ENCODE measurements at regions not wholly inside any gene's neighbourhood (a gene's known extent, or its start where the extent isn't known, plus 50 kb on each side); places are given as distances from the start of the nearest gene placed in this dataset.

DNA sequence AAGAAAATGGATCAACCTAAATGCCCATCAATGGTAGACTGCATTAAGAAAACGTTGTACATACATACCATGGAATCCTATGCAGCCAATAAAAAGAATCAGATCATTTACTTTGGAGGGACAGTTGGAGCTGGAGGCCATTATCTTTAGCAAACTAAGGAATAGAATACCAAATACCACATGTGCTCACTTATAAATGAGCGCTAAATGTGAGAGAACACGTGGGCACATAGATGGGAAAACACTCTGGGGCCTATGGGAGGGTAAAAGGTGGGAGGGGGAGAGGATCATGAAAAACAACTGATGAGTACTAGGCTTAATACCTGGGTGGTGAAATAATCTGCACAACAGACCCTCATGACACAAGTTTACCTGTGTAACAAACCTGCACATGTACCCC, 1729.9 kb upstream of the PCDH10 start:
- FAIRE-seq (no peak), ATAC-seq (no peak), DNase-seq (no peak)
- Histone ChIP-seq H3K4me1 (no peaks in the 10 kb centered on the region), H3K9me3 (no peaks in the 10 kb centered on the region), H3K27me3 (no peaks in the 10 kb centered on the region), H3K36me3 (no peaks in the 10 kb centered on the region), H3K4me3 (no peak overlapping the region), H3K27ac (no peak overlapping the region)
- TF ChIP-seq, protein P1, sequence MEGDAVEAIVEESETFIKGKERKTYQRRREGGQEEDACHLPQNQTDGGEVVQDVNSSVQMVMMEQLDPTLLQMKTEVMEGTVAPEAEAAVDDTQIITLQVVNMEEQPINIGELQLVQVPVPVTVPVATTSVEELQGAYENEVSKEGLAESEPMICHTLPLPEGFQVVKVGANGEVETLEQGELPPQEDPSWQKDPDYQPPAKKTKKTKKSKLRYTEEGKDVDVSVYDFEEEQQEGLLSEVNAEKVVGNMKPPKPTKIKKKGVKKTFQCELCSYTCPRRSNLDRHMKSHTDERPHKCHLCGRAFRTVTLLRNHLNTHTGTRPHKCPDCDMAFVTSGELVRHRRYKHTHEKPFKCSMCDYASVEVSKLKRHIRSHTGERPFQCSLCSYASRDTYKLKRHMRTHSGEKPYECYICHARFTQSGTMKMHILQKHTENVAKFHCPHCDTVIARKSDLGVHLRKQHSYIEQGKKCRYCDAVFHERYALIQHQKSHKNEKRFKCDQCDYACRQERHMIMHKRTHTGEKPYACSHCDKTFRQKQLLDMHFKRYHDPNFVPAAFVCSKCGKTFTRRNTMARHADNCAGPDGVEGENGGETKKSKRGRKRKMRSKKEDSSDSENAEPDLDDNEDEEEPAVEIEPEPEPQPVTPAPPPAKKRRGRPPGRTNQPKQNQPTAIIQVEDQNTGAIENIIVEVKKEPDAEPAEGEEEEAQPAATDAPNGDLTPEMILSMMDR (IDR thresholded peaks at IDR 0.05): no peak
- intact Hi-C loops (cut with DNase I): no loop called here
- WGBS, 2 donors: 50 to 63% methylated on average over 3 of the region's 3 CpGs

DNA sequence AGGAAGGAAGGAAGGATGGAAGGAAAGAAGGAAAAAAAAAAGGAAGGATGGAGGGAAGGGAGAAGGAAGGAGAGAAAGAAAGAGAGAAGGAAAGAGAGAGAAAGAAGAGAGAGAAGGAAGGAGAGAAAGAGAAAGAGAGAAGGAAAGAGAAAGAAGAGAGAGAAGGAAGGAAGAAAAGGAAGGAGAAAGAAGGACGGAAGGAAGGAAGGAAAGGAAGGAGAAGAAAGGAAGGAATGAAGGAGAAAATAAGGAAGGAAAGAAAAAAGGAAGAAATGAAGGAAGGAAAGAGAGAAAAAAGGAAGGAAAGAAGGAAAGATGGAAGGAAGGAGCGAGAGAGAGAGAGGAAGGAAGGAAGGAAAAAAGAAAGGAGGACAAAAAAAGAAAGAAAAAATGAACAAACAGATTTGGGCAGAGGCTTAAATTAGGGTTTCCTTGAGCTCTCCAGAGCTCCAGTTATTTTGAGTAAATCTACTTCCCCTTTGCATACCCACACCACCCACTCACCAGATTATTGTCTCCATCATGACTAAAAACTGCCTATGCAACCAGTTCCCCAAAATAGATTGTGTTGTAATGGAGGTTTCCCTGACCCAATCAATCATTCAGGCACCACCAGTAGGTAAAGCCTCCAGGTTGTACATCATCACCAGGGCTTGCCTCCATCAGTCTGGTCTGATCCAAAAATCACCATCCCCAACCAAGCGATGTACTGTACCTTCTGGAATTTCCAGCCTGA, 1722.9 kb upstream of the PCDH10 start:
- no peaks in the 10 kb centered on the region for H3K27me3 ChIP-seq
- intact Hi-C loops (cut with DNase I): no loop called here
- 83 to 92% methylated on average over 3 of the region's 3 CpGs for WGBS, 2 donors
- H3K9me3 ChIP-seq: no peaks in the 10 kb centered on the region
- H3K4me3 ChIP-seq: no peak overlapping the region
- no peak for ATAC-seq
- TF ChIP-seq, protein P1 (IDR thresholded peaks at IDR 0.05): no peak
- no peak overlapping the region for H3K27ac ChIP-seq
- no peaks in the 10 kb centered on the region for H3K4me1 ChIP-seq
- no peak for FAIRE-seq
- DNase-seq: no peak
- no peaks in the 10 kb centered on the region for H3K36me3 ChIP-seq

DNA sequence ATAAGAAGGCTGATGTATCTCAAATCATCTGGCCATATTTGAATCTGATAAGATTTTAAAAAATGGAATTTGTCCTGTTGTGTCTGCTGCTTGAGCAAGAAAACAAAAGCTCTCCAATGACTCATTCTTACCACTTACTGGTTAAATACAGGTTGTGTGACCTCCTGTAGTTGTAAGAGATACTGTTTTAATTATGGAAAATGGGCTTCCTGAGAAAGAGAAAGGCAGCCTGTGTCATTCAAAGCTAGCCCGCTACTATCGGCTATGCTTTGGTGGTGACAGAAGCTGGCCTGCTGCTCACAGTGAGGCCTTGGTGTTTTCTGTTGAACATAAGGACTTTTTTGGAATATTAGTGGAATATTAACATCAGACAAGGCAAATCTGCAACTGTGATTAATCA, 1722.1 kb upstream of the PCDH10 start:
- no peak for FAIRE-seq
- Histone ChIP-seq H3K27ac (no peak overlapping the region), H3K27me3 (no peaks in the 10 kb centered on the region), H3K36me3 (no peaks in the 10 kb centered on the region), H3K4me1 (no peaks in the 10 kb centered on the region), H3K9me3 (no peaks in the 10 kb centered on the region), H3K4me3 (no peak overlapping the region)
- 85 to 92% methylated on average over 2 of the region's 2 CpGs for WGBS, 2 donors
- intact Hi-C loops (cut with DNase I): no loop called here
- DNase-seq: no peak
- ATAC-seq: no peak
- TF ChIP-seq, protein P1 (IDR thresholded peaks at IDR 0.05): no peak

DNA sequence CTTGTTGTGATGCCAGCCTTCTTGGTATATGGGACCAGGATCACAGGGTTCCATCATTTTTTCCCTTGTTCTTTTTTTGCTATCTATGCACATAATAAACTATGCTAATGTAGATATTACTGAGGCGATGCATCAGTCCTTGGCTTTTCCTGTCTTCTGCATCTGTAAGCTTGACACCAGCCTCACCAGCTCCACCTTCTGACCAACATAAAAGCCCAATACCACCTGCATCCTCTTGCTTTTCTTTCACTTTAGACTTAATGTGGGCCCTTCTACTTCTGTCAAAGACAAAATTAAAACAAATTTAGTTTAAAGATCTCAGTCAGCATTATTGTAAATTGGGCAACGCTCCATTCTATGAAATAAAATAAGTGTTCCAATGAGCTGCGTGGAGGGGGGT, 1718.8 kb upstream of the PCDH10 start:
- FAIRE-seq: no peak
- no peaks in the 10 kb centered on the region for H3K36me3 ChIP-seq
- H3K4me1 ChIP-seq: no peaks in the 10 kb centered on the region
- 36% methylated on average over 3 of the region's 3 CpGs for WGBS, 2 donors
- no peak overlapping the region for H3K27ac ChIP-seq
- H3K4me3 ChIP-seq: no peak overlapping the region
- no peaks in the 10 kb centered on the region for H3K9me3 ChIP-seq
- intact Hi-C loops (cut with DNase I): no loop called here
- TF ChIP-seq, protein P1 (IDR thresholded peaks at IDR 0.05): no peak
- no peaks in the 10 kb centered on the region for H3K27me3 ChIP-seq
- ATAC-seq: peak in 1 of 4 donors; percentile 52
- peak in 1 of 6 donors; percentile 9 for DNase-seq

DNA sequence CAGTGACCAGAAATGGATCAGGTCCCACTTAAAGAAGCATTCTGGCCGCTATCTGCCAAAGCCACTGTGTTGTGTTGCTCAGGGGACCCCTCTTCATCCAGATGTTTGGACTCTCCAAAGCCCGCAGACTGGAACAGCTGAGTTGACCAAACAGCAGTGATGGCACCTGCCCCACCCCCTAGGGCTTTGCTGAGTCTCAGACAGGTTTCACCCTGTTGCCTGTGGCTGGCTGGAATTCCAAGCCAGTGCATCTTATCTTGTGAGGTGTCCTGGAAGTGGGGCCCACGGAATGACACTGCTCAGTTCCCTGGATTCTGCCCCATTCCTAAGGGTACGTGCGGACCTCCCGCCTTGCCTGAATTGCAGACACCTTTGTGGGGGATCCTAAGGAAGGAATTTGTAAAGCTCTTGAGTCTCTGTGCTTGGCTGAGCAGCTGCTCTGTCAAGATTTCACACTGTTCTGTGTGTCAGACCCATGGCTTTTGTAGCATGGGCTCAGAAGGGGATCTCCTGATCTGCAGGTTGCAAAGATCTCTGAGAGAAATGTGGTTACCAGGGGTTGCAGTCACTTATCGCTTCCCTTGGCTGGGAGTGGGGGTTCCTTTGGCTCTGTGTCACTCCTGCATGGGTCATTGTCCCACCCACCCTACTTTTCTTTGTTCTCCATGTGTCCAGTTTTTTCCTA, 1707.9 kb upstream of the PCDH10 start:
- DNase-seq (peak in 1 of 6 donors; percentile 28), ATAC-seq (no peak), FAIRE-seq (no peak)
- Histone ChIP-seq H3K9me3 (no peaks in the 10 kb centered on the region), H3K27me3 (no peaks in the 10 kb centered on the region), H3K4me1 (no peaks in the 10 kb centered on the region), H3K27ac (no peak overlapping the region), H3K36me3 (no peaks in the 10 kb centered on the region), H3K4me3 (no peak overlapping the region)
- intact Hi-C loops (cut with DNase I): no loop called here
- WGBS, 2 donors: 78 to 87% methylated on average over 7 of the region's 7 CpGs
- TF ChIP-seq, protein P1 (IDR thresholded peaks at IDR 0.05): no peak

All from pancreas (tissue), 10 donors.